HK-2 (cell line): ENCODE measurements at regions not wholly inside any gene's neighbourhood (a gene's known extent, or its start where the extent isn't known, plus 50 kb on each side); places are given as distances from the start of the nearest gene placed in this dataset.

Experiments
- DNase-seq: peaks from one replicate; pipeline ENCODE4 v3.0.0-alpha.2; 2018; ENCODE audit not compliant: unreplicated experiment

GRCh38 chr2:830419-831224 is 120.0 kb upstream of the SNTG2 start:
- no peak for DNase-seq

- no peak for DNase-seq
These were observed 121.6 kb upstream of the SNTG2 start for GRCh38 chr2:829047-829446.

- no peak for DNase-seq
These were observed 125.7 kb upstream of the SNTG2 start for GRCh38 chr2:824954-825353.

GRCh38 chr2:824524-824923 is 126.1 kb upstream of the SNTG2 start:
- no peak for DNase-seq

GRCh38 chr2:821546-821945 is 129.1 kb upstream of the SNTG2 start:
- DNase-seq = no peak

- DNase-seq = no peak
These were observed 131.0 kb upstream of the SNTG2 start for GRCh38 chr2:819601-820000.

GRCh38 chr2:819121-819520 is 131.5 kb upstream of the SNTG2 start:
- no peak for DNase-seq

GRCh38 chr2:817336-818015 is 133.2 kb upstream of the SNTG2 start:
- DNase-seq = no peak

- no peak for DNase-seq
These were observed 134.4 kb upstream of the SNTG2 start for GRCh38 chr2:816278-816677.

GRCh38 chr2:810397-810796 is 133.2 kb upstream of the TMEM18 start:
- no peak for DNase-seq

- DNase-seq = no peak
These were observed 130.1 kb upstream of the TMEM18 start for GRCh38 chr2:807300-807699.

GRCh38 chr2:805664-806063 is 128.5 kb upstream of the TMEM18 start:
- DNase-seq = no peak

GRCh38 chr2:797993-798392 is 120.8 kb upstream of the TMEM18 start:
- no peak for DNase-seq

- DNase-seq = no peak
These were observed 120.3 kb upstream of the TMEM18 start for GRCh38 chr2:797556-797955.

GRCh38 chr2:796141-796985 is 119.2 kb upstream of the TMEM18 start:
- DNase-seq = no peak

GRCh38 chr2:795531-796041 is 118.4 kb upstream of the TMEM18 start:
- no peak for DNase-seq

- DNase-seq = no peak
These were observed 117.5 kb upstream of the TMEM18 start for GRCh38 chr2:794554-795241.

- no peak for DNase-seq
These were observed 116.0 kb upstream of the TMEM18 start for GRCh38 chr2:793236-793635.

GRCh38 chr2:792687-793086 is 115.5 kb upstream of the TMEM18 start:
- no peak for DNase-seq

- no peak for DNase-seq
These were observed 113.5 kb upstream of the TMEM18 start for GRCh38 chr2:790634-791245.

- no peak for DNase-seq
These were observed 112.9 kb upstream of the TMEM18 start for GRCh38 chr2:790081-790480.
